Activated CD8-positive, alpha-beta T cell treated with anti-CD3 and anti-CD28 coated beads, Interleukin-2, amount 10 ng/mL, durations not matched to agents 7 days and 5 days (primary cell): ENCODE measurements at regions not wholly inside any gene's neighbourhood (a gene's known extent, or its start where the extent isn't known, plus 50 kb on each side); places are given as distances from the start of the nearest gene placed in this dataset.
"Not testable (repeated sequence)": the region's sequence is repeated elsewhere in the genome, so short reads cannot be mapped to it uniquely, and the experiment has no call there.

Experiments
- ATAC-seq: fragments of 150-1000 bp; cut with Tn5 transposase; one replicate; pipeline ENCODE4 v1.10.0; 2021; ENCODE audit warnings: moderate library complexity
- CTCF ChIA-PET: fragments of 350-600 bp; sonication (Branson Sonifier 250); formaldehyde crosslinking; loops from one replicate; lab custom pipeline; 2021; ENCODE audit warnings: antibody characterized with exemption; lab: Charles Lee
- POLR2A ChIA-PET: fragments of 350-600 bp; sonication (Branson Sonifier 250); formaldehyde crosslinking; loops from one replicate; lab custom pipeline; 2021; ENCODE audit warnings: antibody characterized with exemption; lab: Charles Lee
- DNase-seq: peaks from one replicate; pipeline ENCODE4 v3.0.0-alpha.2; 2020
- H3K27ac Mint-ChIP-seq: one replicate; pipeline ENCODE4 v1.8.0; 2021; ENCODE audit warnings: mild to moderate bottlenecking, mixed read lengths
- H3K27me3 Mint-ChIP-seq: one replicate; pipeline ENCODE4 v1.8.0; 2021; ENCODE audit warnings: low read depth, mixed read lengths
- H3K36me3 Mint-ChIP-seq: one replicate; pipeline ENCODE4 v1.8.0; 2021; ENCODE audit warnings: low read depth, mixed read lengths
- H3K4me1 Mint-ChIP-seq: one replicate; pipeline ENCODE4 v1.8.0; 2021; ENCODE audit warnings: low read depth, mixed read lengths
- H3K4me3 Mint-ChIP-seq: one replicate; pipeline ENCODE4 v1.8.0; 2021; ENCODE audit warnings: mild to moderate bottlenecking, mixed read lengths
- H3K9me3 Mint-ChIP-seq: one replicate; pipeline ENCODE4 v1.8.0; 2022; ENCODE audit warnings: mixed read lengths; ENCODE audit not compliant: insufficient read depth

DNA sequence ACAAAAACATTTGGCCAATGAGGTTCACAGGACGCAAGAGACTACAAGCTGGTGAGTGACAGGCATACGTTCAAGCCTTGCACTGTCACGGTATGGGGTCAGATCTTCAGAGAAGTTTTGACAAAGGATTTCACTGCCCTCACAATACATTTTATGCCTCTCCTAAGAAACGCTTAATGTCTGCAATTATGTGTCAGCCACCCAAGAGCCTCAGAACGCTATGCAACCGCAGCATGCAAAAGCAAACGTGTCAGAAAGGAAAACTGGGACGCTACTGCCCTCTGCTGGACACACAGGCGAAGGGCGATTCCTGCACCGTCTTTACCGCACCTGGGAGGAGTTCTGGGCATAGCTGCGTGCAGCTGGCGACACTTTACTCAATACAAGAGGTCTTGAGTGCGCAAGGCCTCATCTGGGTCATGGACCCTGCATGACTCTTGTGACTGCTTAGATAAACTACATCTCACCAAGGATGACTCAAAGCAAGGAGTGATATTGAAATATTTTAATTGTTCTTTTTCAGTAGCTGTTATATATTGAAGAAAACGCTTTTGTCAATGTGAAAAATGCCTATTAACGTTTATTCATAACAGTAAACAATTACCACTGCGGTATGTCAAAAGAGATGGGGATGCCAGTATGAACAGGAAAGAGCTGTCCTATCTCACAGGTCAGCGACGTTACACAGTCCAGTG is 147.6 kb upstream of the FRG1 start:
- H3K27ac Mint-ChIP-seq, result no peak overlapping the region
- ChIA-PET POLR2A (no interaction called here), CTCF (interaction anchor here (0.6 to 1.9 kb wide), 10 partner anchors 9 to 432 kb away, joined by 3 to 7 read pairs (median 3); no protein-coding TSS in a partner anchor)
- no peaks in the 10 kb centered on the region for H3K27me3 Mint-ChIP-seq
- H3K4me1 Mint-ChIP-seq, result no peaks in the 10 kb centered on the region
- H3K36me3 Mint-ChIP-seq, result no peaks in the 10 kb centered on the region
- DNase-seq, result peak; percentile 69
- no peak overlapping the region for H3K4me3 Mint-ChIP-seq
- peak; percentile 76 for ATAC-seq
- no peaks in the 10 kb centered on the region for H3K9me3 Mint-ChIP-seq

DNA sequence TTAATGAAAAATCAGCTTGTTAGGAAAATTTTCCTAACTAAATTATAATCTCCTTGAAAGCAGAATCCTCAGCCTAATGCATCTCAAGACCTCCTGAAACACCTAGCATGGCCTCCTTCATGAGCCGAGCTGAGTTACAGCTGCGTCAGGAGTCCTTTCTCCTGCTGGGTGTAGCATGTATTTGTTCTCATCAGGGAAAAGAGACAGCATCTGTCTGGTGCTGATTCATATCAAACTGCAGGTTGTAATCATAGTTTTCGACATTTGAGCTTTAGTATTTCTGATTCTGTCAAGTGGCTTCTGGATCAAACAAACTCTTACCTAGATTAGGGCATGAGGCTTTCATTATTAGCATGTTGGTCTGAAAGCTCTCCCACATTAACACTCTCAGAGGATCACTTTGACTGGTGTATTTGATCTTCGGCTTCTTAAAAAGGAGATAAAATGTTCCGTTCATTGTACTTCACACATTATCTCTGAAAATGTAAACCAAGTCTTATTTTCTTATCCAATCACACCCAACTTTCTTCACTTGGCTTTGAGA is 140.1 kb upstream of the FRG1 start:
- Mint-ChIP-seq H3K27me3 (no peaks in the 10 kb centered on the region), H3K27ac (no peak overlapping the region), H3K36me3 (no peaks in the 10 kb centered on the region), H3K4me3 (no peak overlapping the region), H3K4me1 (no peaks in the 10 kb centered on the region), H3K9me3 (no peaks in the 10 kb centered on the region)
- POLR2A ChIA-PET, result no interaction called here
- ATAC-seq (no peak), DNase-seq (no peak)
- CTCF ChIA-PET, result interaction anchor here (2.0 kb wide), 1 partner anchor 8 kb away, joined by 7 read pairs; no protein-coding TSS in a partner anchor

DNA sequence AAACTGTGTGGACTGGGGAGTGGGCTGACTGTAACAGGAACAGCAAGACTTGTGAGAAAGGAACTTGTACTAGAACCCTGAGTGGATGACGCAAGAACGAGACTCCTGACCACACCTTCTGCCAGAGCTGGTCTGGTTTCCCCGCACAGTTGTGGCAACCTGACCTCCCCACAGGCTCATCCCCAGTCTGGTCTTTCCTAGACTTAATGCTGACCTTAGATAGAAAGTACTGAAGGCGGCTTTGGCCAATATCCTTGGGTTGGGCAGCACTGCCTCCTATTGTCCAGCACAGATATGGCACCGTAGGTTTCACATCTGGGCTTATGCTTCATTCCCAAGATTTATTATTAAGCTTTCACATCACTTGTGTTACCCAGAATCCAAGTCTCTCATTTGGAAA is 137.8 kb upstream of the FRG1 start:
- DNase-seq (no peak), ATAC-seq (no peak)
- H3K9me3 Mint-ChIP-seq, result no peaks in the 10 kb centered on the region
- H3K4me3 Mint-ChIP-seq, result no peak overlapping the region
- POLR2A ChIA-PET, result interaction anchor here (0.8 kb wide), 1 partner anchor 97 kb away, joined by 3 read pairs; no protein-coding TSS in a partner anchor
- H3K27ac Mint-ChIP-seq, result no peak overlapping the region
- CTCF ChIA-PET, result interaction anchor here (0.7 to 2.0 kb wide), 2 partner anchors 10 to 594 kb away, joined by 3 to 7 read pairs; no protein-coding TSS in a partner anchor
- H3K4me1 Mint-ChIP-seq, result no peaks in the 10 kb centered on the region
- no peaks in the 10 kb centered on the region for H3K27me3 Mint-ChIP-seq
- no peaks in the 10 kb centered on the region for H3K36me3 Mint-ChIP-seq

DNA sequence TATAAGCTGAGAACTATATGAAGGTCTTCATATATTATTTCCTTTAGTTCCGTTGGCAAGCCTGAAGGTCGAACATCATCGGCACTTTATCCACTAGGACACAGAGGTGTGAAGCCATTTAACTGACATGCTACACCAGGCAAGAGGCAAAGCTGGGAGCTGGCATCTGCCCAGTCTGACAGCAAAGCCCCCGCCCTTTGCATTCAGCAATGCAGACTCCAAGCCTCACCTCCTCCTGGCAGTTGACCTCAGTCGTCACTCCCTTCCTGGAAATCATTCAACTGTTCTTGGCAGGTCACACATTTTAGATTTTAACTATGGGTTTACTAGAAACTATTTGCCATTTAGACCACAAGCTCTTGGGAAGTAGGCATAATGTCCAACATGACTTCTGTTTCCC is 135.8 kb upstream of the FRG1 start:
- POLR2A ChIA-PET, result no interaction called here
- Mint-ChIP-seq H3K4me1 (no peaks in the 10 kb centered on the region), H3K4me3 (no peak overlapping the region), H3K27ac (no peak overlapping the region), H3K27me3 (no peaks in the 10 kb centered on the region), H3K36me3 (no peaks in the 10 kb centered on the region), H3K9me3 (no peaks in the 10 kb centered on the region)
- CTCF ChIA-PET, result no interaction called here
- ATAC-seq (no peak), DNase-seq (no peak)

DNA sequence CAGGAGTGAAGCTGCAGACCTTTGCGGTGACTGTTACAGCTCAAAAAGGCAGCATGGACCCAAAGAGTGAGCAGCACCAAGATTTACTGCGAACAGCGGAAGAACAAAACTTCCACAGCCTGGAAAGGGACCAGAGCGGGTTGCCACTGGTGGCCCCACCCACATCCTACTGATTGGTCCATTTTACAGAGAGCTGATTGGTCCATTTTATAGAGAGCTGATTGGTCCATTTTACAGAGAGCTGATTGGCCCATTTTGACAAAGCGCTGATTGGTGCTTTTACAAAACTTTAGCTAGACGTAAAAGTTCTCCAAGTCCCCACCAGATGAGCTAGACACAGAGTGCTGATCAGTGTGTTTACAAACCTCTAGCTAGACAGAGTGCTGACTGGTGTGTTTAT is 134.2 kb upstream of the FRG1 start:
- H3K36me3 Mint-ChIP-seq, result no peaks in the 10 kb centered on the region
- H3K27ac Mint-ChIP-seq, result no peak overlapping the region
- peaks cover 1% of the 10 kb centered on the region for H3K27me3 Mint-ChIP-seq
- DNase-seq (no peak), ATAC-seq (no peak)
- POLR2A ChIA-PET, result no interaction called here
- no peaks in the 10 kb centered on the region for H3K4me1 Mint-ChIP-seq
- H3K4me3 Mint-ChIP-seq, result no peak overlapping the region
- CTCF ChIA-PET, result no interaction called here
- peaks cover 4% of the 10 kb centered on the region for H3K9me3 Mint-ChIP-seq

DNA sequence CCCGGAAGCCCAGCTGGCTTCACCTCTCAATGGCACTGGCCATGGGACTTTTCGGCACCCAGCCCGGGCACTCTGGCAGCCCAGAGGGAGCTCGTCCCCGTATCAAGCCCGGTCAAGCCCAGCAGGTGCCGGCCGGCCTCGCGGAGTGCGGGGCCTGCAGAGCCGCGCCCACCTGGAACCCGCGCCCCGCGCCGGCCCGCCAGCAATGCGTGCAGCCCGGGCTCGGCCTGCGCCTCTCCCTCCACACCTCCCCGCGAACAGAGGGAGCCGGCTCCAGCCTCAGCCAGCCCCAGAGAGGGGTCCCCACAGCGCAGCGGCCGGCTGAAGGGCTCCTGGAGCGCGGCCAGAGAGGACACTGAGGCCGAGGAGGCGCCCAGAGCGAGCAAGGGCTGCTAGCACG is 133.6 kb upstream of the FRG1 start:
- POLR2A ChIA-PET, result no interaction called here
- ATAC-seq, result no peak

DNA sequence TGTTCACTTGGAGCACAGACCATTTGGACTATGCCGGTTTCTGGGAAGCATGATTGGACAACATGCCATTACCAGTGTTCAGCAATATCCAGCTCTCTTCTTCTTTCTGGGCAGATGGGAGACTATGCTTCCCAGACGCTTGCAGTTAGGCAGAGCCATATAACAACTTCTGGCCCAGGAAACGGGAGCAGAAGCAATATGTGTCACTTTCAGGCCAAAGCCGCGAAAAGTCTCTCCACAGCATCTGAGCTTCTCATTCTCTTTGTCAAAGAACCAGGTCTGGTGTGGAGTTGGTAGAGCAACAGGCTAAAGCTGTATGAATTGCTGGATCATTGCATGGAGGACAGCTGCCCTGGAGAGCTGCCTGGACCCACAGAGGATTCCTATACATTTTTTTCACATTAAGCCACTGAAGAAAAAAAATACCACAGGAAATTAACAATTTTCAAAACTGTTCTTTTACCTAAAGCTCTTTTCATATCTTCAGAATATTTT is 131.4 kb upstream of the FRG1 start:
- H3K4me3 Mint-ChIP-seq, result no peak overlapping the region
- POLR2A ChIA-PET, result no interaction called here
- H3K36me3 Mint-ChIP-seq, result no peaks in the 10 kb centered on the region
- H3K4me1 Mint-ChIP-seq, result no peaks in the 10 kb centered on the region
- no peak for DNase-seq
- peaks cover 4% of the 10 kb centered on the region for H3K9me3 Mint-ChIP-seq
- CTCF ChIA-PET, result no interaction called here
- H3K27ac Mint-ChIP-seq, result no peak overlapping the region
- H3K27me3 Mint-ChIP-seq, result peaks cover 1% of the 10 kb centered on the region
- ATAC-seq, result no peak

More for the DNA sequence above, 133.6 kb upstream of the FRG1 start:
- peaks cover 4% of the 10 kb centered on the region for H3K9me3 Mint-ChIP-seq
- no peaks in the 10 kb centered on the region for H3K4me1 Mint-ChIP-seq
- H3K4me3 Mint-ChIP-seq, result no peak overlapping the region
- no peak for DNase-seq
- no peaks in the 10 kb centered on the region for H3K36me3 Mint-ChIP-seq
- H3K27ac Mint-ChIP-seq, result no peak overlapping the region
- H3K27me3 Mint-ChIP-seq, result peaks cover 1% of the 10 kb centered on the region
- CTCF ChIA-PET, result no interaction called here

DNA sequence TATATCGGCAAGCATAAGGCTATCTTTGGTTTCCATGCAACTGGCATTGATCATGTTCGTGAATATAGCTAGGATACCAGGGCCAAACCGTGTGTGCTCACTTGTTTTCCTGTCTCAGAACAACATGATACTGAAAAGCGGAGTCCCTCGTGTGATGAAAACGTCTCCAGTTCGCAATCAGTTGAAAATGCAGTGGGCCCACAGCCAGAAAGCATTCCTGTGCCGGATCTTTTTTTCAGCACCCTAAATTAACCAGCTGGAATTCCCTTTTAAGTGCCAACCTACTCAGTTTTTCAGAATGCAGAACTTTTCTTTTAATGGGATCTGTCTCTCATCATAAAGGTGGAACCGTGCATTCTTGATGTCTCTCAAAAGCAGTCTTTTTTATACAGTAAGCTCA is 130.8 kb upstream of the FRG1 start:
- H3K4me1 Mint-ChIP-seq, result no peaks in the 10 kb centered on the region
- no peaks in the 10 kb centered on the region for H3K36me3 Mint-ChIP-seq
- peaks cover 4% of the 10 kb centered on the region for H3K9me3 Mint-ChIP-seq
- H3K27ac Mint-ChIP-seq, result no peak overlapping the region
- H3K27me3 Mint-ChIP-seq, result peaks cover 1% of the 10 kb centered on the region
- no peak for DNase-seq
- no peak overlapping the region for H3K4me3 Mint-ChIP-seq
- POLR2A ChIA-PET, result no interaction called here
- ATAC-seq, result no peak
- CTCF ChIA-PET, result no interaction called here

DNA sequence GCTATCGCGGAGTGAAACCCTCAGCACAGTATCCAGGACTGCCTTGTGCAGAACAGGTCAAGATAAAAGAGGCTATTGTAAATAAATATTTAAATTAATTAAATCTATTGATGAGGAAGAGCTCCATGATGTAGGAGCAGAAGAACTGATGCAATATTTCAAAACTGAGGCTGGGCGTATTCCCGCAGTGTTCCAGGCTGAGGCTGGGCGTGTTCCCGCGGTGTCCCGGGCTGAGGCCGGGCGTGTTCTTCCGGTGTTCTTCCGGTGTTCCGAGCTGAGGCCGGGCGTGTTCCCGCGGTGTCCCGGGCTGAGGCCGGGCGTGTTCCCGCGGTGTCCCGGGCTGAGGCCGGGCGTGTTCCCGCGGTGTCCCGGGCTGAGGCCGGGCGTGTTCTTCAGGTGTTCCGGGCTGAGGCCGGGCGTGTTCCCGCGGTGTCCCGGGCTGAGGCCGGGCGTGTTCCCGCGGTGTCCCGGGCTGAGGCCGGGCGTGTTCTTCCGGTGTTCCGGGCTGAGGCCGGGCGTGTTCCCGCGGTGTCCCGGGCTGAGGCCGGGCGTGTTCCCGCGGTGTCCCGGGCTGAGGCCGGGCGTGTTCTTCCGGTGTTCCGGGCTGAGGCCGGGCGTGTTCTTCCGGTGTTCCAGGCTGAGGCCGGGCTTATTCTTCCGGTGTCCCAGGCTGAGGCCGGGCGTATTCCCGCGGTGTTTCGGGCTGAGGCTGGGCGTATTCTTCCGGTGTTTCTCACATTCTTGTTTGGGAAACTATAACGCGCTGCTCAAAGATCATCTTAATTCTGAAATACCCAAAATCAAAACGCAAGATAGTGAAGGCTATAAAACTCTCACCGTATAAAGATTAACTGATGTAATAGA is 130.1 kb upstream of the FRG1 start:
- not testable (repeated sequence) for H3K9me3 Mint-ChIP-seq, ATAC-seq, H3K27me3 Mint-ChIP-seq

DNA sequence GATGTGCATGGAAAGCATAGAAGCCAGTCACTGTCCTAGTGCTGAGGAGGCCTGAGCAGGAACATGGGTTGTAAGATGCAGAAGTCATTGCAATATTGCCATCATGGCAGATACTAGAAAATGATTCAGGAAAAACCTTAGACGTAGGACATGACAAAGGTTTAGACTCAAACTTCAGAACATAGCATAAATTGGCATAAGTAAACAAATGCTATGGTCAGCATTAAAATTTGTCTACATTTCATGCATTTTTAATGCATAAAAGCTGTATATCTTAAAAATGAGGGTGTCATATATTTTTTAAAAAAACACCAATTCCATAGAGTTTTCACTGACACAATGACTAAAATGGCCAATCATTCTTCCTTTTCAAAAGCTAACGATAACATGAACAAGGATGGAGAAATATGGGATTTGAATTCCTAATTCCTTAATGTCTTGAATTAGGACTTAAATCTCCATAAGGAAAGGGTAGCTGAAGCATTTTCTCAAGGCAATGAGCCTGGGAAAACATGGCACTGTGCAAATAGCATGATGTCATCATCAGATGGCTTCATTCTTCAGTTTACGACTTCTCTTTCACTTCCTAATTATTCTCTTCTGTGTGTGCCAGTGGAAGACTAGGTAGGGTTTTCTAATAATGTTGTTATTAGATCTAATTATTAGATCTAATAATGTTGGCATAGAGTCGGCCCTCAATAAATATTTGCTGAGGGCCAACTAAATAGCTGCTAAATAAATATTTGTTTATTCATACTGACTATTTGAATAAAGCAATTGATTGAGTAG is 125.1 kb upstream of the FRG1 start:
- Mint-ChIP-seq H3K9me3 (peaks cover 4% of the 10 kb centered on the region), H3K36me3 (no peaks in the 10 kb centered on the region), H3K4me1 (no peaks in the 10 kb centered on the region), H3K27me3 (no peaks in the 10 kb centered on the region), H3K27ac (no peak overlapping the region), H3K4me3 (no peak overlapping the region)
- ChIA-PET POLR2A (no interaction called here), CTCF (interaction anchor here (0.8 kb wide), 1 partner anchor 22 kb away, joined by 3 read pairs; no protein-coding TSS in a partner anchor)
- no peak for ATAC-seq
- no peak for DNase-seq

More for the DNA sequence above, 130.1 kb upstream of the FRG1 start:
- H3K4me3 Mint-ChIP-seq, H3K27ac Mint-ChIP-seq, POLR2A ChIA-PET, DNase-seq, H3K36me3 Mint-ChIP-seq, H3K4me1 Mint-ChIP-seq, CTCF ChIA-PET: not testable (repeated sequence)

DNA sequence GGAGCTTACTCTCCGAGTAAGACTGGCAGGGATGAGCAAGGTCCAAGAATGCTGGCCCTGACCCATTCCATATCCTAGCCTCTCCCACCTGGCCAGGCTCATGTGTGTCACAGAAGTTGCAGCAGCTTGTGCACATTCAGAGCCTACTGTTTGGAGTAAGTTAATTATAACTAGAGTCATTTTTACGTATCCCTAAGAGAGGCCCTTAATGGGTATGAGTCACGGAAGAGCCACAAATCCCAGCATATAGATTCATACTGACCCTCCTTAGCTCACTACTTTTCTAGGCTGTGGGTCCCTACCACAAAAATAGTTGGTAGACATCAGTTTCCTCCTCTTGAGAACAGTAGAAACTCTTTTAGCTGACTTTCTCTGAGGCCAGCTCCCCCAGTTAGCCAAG is 118.3 kb upstream of the FRG1 start:
- no peaks in the 10 kb centered on the region for H3K4me1 Mint-ChIP-seq
- ATAC-seq, result no peak
- no peaks in the 10 kb centered on the region for H3K27me3 Mint-ChIP-seq
- H3K36me3 Mint-ChIP-seq, result no peaks in the 10 kb centered on the region
- POLR2A ChIA-PET, result no interaction called here
- no peak for DNase-seq
- H3K4me3 Mint-ChIP-seq, result no peak overlapping the region
- CTCF ChIA-PET, result no interaction called here
- no peak overlapping the region for H3K27ac Mint-ChIP-seq
- H3K9me3 Mint-ChIP-seq, result no peaks in the 10 kb centered on the region
